SK-N-SH (cell line): ENCODE measurements at regions not wholly inside any gene's neighbourhood (a gene's known extent, or its start where the extent isn't known, plus 50 kb on each side); places are given as distances from the start of the nearest gene placed in this dataset.

ENCODE experiments used
- CTCF ChIA-PET: fragments of 300-600, 350-600 bp; formaldehyde crosslinking; extraction: SDS; loops from one replicate; lab custom pipeline; 2021; lab: Yijun Ruan, JAX
- POLR2A ChIA-PET: fragments of 350-600 bp; sonication (Branson Sonifier 250); formaldehyde crosslinking; extraction: SDS; loops from one replicate; lab custom pipeline; 2020; ENCODE audit warnings: antibody characterized with exemption, inconsistent platforms; lab: Yijun Ruan, JAX
- DNase-seq: peaks from one replicate; pipeline ENCODE4 v3.0.0; 2012
- H2AFZ ChIP-seq: fragments of 200-600 bp; sonication (generic); 2 replicates; pipeline ENCODE4 v1.8.1; 2016; ENCODE audit warnings: antibody characterized with exemption, mild to moderate bottlenecking, low read depth
- H3F3A ChIP-seq: fragments of 200-600 bp; sonication (generic); replicated peaks from 2 replicates; pipeline ENCODE3; 2016; ENCODE audit warnings: antibody characterized with exemption, mild to moderate bottlenecking; ENCODE audit not compliant: insufficient read depth
- H3K27ac ChIP-seq, 2 experiments: fragments of 200-500 bp in 1 of 2; fragments of 200-600 bp in 1 of 2; sonication (Bioruptor generic) in 1 of 2; sonication (generic), shearing (Covaris generic) in 1 of 2; 2 replicates each; pipeline versions ENCODE4 v1.5.1 to v1.6.1; 2014 to 2016; ENCODE audit warnings: low read depth in 2 of 2, inconsistent platforms in 1 of 2, low read length in 1 of 2, mild to moderate bottlenecking in 1 of 2, mixed read lengths in 1 of 2
- H3K27me3 ChIP-seq: fragments of 200-600 bp; sonication (generic), shearing (Covaris generic); 2 replicates; pipeline ENCODE4 v1.6.1; 2016; ENCODE audit warnings: mixed run types; ENCODE audit not compliant: insufficient read depth
- H3K36me3 ChIP-seq, 2 experiments: fragments of 200-500 bp in 1 of 2; fragments of 200-600 bp in 1 of 2; sonication (Bioruptor generic) in 1 of 2; sonication (generic) in 1 of 2; replicated peaks in 1 of 2; 2 replicates each; pipeline versions ENCODE3 to v1.5.1; 2014 to 2016; ENCODE audit warnings: low read length in 1 of 2, mild to moderate bottlenecking in 1 of 2; ENCODE audit not compliant: insufficient read depth in 2 of 2, control insufficient read depth in 1 of 2
- H3K4me1 ChIP-seq, 2 experiments: fragments of 200-500 bp in 1 of 2; fragments of 200-600 bp in 1 of 2; sonication (Bioruptor generic) in 1 of 2; sonication (generic), shearing (Covaris generic) in 1 of 2; 2 replicates each; pipeline versions ENCODE4 v1.5.1 to v1.6.1; 2014 to 2016; ENCODE audit warnings: low read depth in 1 of 2, low read length in 1 of 2, mixed run types in 1 of 2; ENCODE audit not compliant: insufficient read depth in 2 of 2, control insufficient read depth in 1 of 2
- H3K4me2 ChIP-seq: fragments of 200-600 bp; sonication (generic), shearing (Covaris generic); 2 replicates; pipeline ENCODE4 v1.6.1; 2017; ENCODE audit warnings: mixed run types
- H3K4me3 ChIP-seq, 2 experiments: fragments of 200-500 bp in 1 of 2; fragments of 200-600 bp in 1 of 2; sonication (Bioruptor generic) in 1 of 2; sonication (generic), shearing (Covaris generic) in 1 of 2; 2 replicates each; pipeline versions ENCODE4 v1.5.1 to v1.8.1; 2014 to 2016; ENCODE audit warnings: low read depth in 2 of 2, inconsistent platforms in 1 of 2, low read length in 1 of 2, mild to moderate bottlenecking in 1 of 2, mixed read lengths in 1 of 2, moderate library complexity in 1 of 2
- H3K79me2 ChIP-seq: fragments of 200-600 bp; sonication (generic); 2 replicates; pipeline ENCODE4 v1.8.1; 2017; ENCODE audit warnings: mild to moderate bottlenecking; ENCODE audit not compliant: insufficient read depth
- H3K9ac ChIP-seq: fragments of 200-600 bp; sonication (generic); 2 replicates; pipeline ENCODE4 v1.6.1; 2017; ENCODE audit warnings: mixed run types
- H3K9me2 ChIP-seq: fragments of 200-600 bp; sonication (generic); 2 replicates; pipeline ENCODE4 v1.6.1; 2017; ENCODE audit warnings: mixed run types
- H3K9me3 ChIP-seq: fragments of 200-600 bp; sonication (generic); 2 replicates; pipeline ENCODE4 v1.6.1; 2017; ENCODE audit warnings: mixed run types, mild to moderate bottlenecking, moderate library complexity
- H4K20me1 ChIP-seq: fragments of 200-600 bp; sonication (generic); 2 replicates; pipeline ENCODE4 v1.6.1; 2017; ENCODE audit warnings: mild to moderate bottlenecking, mixed run types; ENCODE audit not compliant: insufficient read depth
- CHD2 ChIP-seq: fragments of 150-350 bp; IDR thresholded peaks from 2 replicates; pipeline ENCODE4 v1.6.1; 2018; ENCODE audit warnings: low read length; ENCODE audit not compliant: partially characterized antibody
- ELF1 ChIP-seq: IDR thresholded peaks from 2 replicates; pipeline ENCODE4 v1.4.0; 2012
- FOXJ3 ChIP-seq: sonication (generic); formaldehyde crosslinking; IDR thresholded peaks from 2 replicates; pipeline ENCODE4 v1.5.1; 2020; ENCODE audit warnings: mild to moderate bottlenecking, missing genetic modification reagents
- FOXM1 ChIP-seq: IDR thresholded peaks from 2 replicates; pipeline ENCODE4 v1.4.0; 2012; ENCODE audit warnings: low read depth, mild to moderate bottlenecking
- GABPA ChIP-seq: IDR thresholded peaks from 2 replicates; pipeline ENCODE4 v1.4.0; 2012; ENCODE audit warnings: low read depth, mild to moderate bottlenecking
- GATA2 ChIP-seq: sonication (generic); formaldehyde crosslinking; IDR thresholded peaks from 2 replicates; pipeline ENCODE4 v1.5.0; 2020; ENCODE audit warnings: mild to moderate bottlenecking, missing genetic modification reagents
- JUND ChIP-seq: IDR thresholded peaks from 2 replicates; pipeline ENCODE4 v1.4.0; 2012
- NRF1 ChIP-seq: IDR thresholded peaks from 2 replicates; pipeline ENCODE4 v1.6.1; 2012; ENCODE audit warnings: low read depth, mild to moderate bottlenecking, low read length
- RCOR1 ChIP-seq: fragments of 150-350 bp; IDR thresholded peaks from 2 replicates; pipeline ENCODE4 v1.6.1; 2017; ENCODE audit warnings: antibody characterized with exemption, low read length
- SIN3A ChIP-seq: IDR thresholded peaks from 2 replicates; pipeline ENCODE4 v1.6.1; 2012; ENCODE audit warnings: low read depth, mild to moderate bottlenecking, low read length, moderate library complexity, borderline replicate concordance
- SMC3 ChIP-seq: IDR thresholded peaks from 2 replicates; pipeline ENCODE4 v1.6.1; 2012; ENCODE audit warnings: low read depth, low read length, improper control_type of control experiment
- TEAD4 ChIP-seq: IDR thresholded peaks from 2 replicates; pipeline ENCODE4 v1.4.0; 2012; ENCODE audit warnings: mild to moderate bottlenecking, borderline replicate concordance; ENCODE audit not compliant: insufficient read depth
- YY1 ChIP-seq: IDR thresholded peaks from 2 replicates; pipeline ENCODE4 v1.4.0; 2012; ENCODE audit warnings: low read depth, mild to moderate bottlenecking
- WGBS: methylation state at CpG from one replicate; pipeline ENCODE4 v1.1.6; 2017; ENCODE audit warnings: low lambda C conversion rate; 5-methylcytosine and 5-hydroxymethylcytosine counted together
- TF ChIP-seq, protein P1 (sequence below): fragments of 150-350 bp; IDR thresholded peaks from 2 replicates; pipeline ENCODE4 v1.6.1; 2017; ENCODE audit warnings: antibody characterized with exemption, low read length, low read depth, borderline replicate concordance
- TF ChIP-seq, protein P2 (sequence below): IDR thresholded peaks from 2 replicates; pipeline ENCODE4 v1.4.0; 2012; ENCODE audit warnings: low read depth
- TF ChIP-seq, protein P3 (sequence below): IDR thresholded peaks from 2 replicates; pipeline ENCODE4 v1.6.1; 2012; ENCODE audit warnings: mild to moderate bottlenecking, low read depth, low read length, moderate library complexity
- TF ChIP-seq, protein P4 (sequence below): IDR thresholded peaks from 2 replicates; pipeline ENCODE4; 2012

DNA sequence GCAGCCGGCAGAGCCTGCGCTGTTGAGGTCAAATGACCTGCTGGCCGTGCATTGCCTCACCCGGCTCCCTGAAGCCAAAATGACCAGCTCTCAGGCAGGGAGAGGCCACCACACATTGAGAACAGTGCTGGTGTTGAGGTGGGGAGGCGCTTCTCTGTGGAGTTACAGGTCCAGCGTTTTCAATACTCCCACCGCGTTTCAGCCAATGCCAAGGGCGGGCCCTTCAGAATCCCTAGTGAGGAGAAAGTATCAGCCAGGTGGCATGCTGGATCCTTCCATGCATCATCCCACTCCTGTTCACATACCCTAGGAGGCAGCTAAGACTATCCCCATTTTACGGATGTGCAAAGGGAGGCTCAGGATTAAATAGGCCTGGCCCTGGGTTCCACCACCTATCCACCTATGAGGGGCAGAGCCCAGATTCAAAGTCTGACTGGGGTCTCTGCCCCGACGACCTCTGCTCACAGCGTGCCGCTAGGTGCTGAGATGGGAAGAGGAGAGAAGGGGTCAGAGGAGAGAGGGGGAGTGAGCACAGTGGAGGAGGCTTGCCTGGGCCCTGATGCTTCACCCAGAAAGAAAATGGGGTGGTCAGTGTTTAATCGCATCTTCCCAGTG is 137.6 kb upstream of the ID2 start:
- CTCF ChIA-PET: interaction anchor here (0.6 to 1.9 kb wide), 8 partner anchors 11 to 1117 kb away, joined by 3 to 6 read pairs (median 4); no protein-coding TSS in a partner anchor
- peaks cover 3% of the 10 kb centered on the region for H3F3A ChIP-seq
- TF ChIP-seq ELF1 (no peak), YY1 (no peak), GATA2 (no peak), CHD2 (no peak), GABPA (no peak)
- TF ChIP-seq, protein P1, sequence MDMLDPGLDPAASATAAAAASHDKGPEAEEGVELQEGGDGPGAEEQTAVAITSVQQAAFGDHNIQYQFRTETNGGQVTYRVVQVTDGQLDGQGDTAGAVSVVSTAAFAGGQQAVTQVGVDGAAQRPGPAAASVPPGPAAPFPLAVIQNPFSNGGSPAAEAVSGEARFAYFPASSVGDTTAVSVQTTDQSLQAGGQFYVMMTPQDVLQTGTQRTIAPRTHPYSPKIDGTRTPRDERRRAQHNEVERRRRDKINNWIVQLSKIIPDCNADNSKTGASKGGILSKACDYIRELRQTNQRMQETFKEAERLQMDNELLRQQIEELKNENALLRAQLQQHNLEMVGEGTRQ: no peak
- TF ChIP-seq, protein P2, sequence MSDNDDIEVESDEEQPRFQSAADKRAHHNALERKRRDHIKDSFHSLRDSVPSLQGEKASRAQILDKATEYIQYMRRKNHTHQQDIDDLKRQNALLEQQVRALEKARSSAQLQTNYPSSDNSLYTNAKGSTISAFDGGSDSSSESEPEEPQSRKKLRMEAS: no peak
- TF ChIP-seq, all 33 proteins: peak for 0
- H3K9me2 ChIP-seq: no peaks in the 10 kb centered on the region
- no peaks in the 10 kb centered on the region for H3K79me2 ChIP-seq
- POLR2A ChIA-PET: interaction anchor here (1.4 to 11.0 kb wide), 2 partner anchors 16 to 135 kb away, joined by 4 to 154 read pairs; partner anchors contain the start of gene ID2
- H3K36me3 ChIP-seq: no peaks in the 10 kb centered on the region
- H3K9ac ChIP-seq: no peak overlapping the region
- 87% methylated on average over 12 of the region's 15 CpGs for WGBS
- H3K4me2 ChIP-seq: peak overlapping the region; percentile 42; the same call in 1 of the 2 replicates
- no peaks in the 10 kb centered on the region for H3K27me3 ChIP-seq
- H4K20me1 ChIP-seq: no peaks in the 10 kb centered on the region
- peak overlapping the region; percentile 17 to 96; a peak in 3 of 4 replicates for H3K27ac ChIP-seq
- H3K4me3 ChIP-seq: no peak overlapping the region
- no peaks in the 10 kb centered on the region for H3K9me3 ChIP-seq
- DNase-seq: no peak
- peaks cover 17 to 62% of the 10 kb centered on the region in 2 experiments; a peak in 3 of 4 replicates for H3K4me1 ChIP-seq
- H2AFZ ChIP-seq: no peak overlapping the region

DNA sequence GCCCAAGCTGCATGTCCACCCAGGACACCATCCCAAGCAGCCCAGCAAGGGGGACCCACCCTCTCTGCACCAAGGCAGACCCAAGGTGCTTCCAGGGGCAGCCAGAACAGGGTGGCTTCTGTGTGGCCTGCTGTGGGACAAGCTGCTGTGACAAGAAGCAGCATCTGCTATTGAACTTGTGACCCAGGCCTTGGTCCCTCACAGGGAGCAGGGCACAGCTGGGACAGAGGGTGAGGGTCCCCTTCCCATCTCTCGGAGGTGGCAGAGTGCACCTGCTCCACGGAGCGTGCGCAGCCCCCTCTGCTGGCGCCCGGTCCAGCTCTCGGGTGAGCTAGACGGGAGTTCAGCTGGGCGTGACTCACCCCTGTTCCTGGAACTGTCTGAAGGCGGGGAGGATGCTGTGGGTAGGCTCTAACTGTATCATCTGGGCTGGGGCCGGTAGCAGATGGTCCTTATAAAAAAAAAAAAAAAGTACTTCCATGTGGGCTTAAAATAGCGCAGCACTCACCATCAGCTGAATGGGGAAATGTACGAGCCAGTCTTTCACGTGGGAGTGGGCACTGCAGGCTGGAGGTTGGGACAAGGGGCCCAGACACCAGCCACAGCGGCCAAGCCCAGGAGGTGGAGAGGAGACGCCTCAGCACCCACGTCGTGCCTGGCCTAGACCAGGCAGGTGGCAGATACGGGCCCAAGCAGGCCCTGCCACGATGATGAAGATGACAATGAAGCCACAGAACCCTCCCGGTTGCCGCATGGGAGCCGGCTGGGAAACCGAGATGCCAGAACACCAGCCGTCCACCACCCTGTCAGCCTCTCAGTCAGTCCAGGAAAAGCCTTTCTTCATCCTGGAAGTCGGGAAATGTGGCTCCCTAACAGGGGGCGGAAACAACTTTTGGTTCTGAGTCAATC is 136.8 kb upstream of the ID2 start:
- H3K36me3 ChIP-seq: no peaks in the 10 kb centered on the region
- H3K4me1 ChIP-seq: peaks cover 17 to 55% of the 10 kb centered on the region in 2 experiments; a peak in 3 of 4 replicates
- 54% methylated on average over 27 of the region's 27 CpGs for WGBS
- ChIA-PET POLR2A (interaction anchor here (1.4 to 11.0 kb wide), 2 partner anchors 16 to 135 kb away, joined by 4 to 154 read pairs; partner anchors contain the start of gene ID2), CTCF (interaction anchor here (0.7 to 1.9 kb wide), 7 partner anchors 9 to 1118 kb away, joined by 3 to 6 read pairs (median 3); no protein-coding TSS in a partner anchor)
- no peaks in the 10 kb centered on the region for H3K9me2 ChIP-seq
- no peak overlapping the region for H3K9ac ChIP-seq
- no peaks in the 10 kb centered on the region for H3K27me3 ChIP-seq
- H3K79me2 ChIP-seq: no peaks in the 10 kb centered on the region
- H3K4me2 ChIP-seq: no peak overlapping the region
- no peak overlapping the region for H2AFZ ChIP-seq
- H3F3A ChIP-seq: peaks cover 3% of the 10 kb centered on the region
- H4K20me1 ChIP-seq: no peaks in the 10 kb centered on the region
- DNase-seq: peak; percentile 83
- H3K4me3 ChIP-seq: no peak overlapping the region
- peak overlapping the region in 1 of 2 experiments; percentile 96; a peak in 2 of 4 replicates for H3K27ac ChIP-seq
- no peaks in the 10 kb centered on the region for H3K9me3 ChIP-seq
- TF ChIP-seq, protein P2: peak; percentile 59
- TF ChIP-seq JUND (peak; percentile 84; the same call in 1 of the 2 replicates), NRF1 (no peak), TEAD4 (no peak), ELF1 (no peak), RCOR1 (peak; percentile 35; the same call in 1 of the 2 replicates), SIN3A (peak; percentile 58; the same call in 1 of the 2 replicates), FOXJ3 (no peak), SMC3 (peak; percentile 48), FOXM1 (no peak)
- TF ChIP-seq, protein P3, sequence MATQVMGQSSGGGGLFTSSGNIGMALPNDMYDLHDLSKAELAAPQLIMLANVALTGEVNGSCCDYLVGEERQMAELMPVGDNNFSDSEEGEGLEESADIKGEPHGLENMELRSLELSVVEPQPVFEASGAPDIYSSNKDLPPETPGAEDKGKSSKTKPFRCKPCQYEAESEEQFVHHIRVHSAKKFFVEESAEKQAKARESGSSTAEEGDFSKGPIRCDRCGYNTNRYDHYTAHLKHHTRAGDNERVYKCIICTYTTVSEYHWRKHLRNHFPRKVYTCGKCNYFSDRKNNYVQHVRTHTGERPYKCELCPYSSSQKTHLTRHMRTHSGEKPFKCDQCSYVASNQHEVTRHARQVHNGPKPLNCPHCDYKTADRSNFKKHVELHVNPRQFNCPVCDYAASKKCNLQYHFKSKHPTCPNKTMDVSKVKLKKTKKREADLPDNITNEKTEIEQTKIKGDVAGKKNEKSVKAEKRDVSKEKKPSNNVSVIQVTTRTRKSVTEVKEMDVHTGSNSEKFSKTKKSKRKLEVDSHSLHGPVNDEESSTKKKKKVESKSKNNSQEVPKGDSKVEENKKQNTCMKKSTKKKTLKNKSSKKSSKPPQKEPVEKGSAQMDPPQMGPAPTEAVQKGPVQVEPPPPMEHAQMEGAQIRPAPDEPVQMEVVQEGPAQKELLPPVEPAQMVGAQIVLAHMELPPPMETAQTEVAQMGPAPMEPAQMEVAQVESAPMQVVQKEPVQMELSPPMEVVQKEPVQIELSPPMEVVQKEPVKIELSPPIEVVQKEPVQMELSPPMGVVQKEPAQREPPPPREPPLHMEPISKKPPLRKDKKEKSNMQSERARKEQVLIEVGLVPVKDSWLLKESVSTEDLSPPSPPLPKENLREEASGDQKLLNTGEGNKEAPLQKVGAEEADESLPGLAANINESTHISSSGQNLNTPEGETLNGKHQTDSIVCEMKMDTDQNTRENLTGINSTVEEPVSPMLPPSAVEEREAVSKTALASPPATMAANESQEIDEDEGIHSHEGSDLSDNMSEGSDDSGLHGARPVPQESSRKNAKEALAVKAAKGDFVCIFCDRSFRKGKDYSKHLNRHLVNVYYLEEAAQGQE: peak; percentile 11; the same call in 1 of the 2 replicates
- TF ChIP-seq, protein P1: no peak
- TF ChIP-seq, protein P4, sequence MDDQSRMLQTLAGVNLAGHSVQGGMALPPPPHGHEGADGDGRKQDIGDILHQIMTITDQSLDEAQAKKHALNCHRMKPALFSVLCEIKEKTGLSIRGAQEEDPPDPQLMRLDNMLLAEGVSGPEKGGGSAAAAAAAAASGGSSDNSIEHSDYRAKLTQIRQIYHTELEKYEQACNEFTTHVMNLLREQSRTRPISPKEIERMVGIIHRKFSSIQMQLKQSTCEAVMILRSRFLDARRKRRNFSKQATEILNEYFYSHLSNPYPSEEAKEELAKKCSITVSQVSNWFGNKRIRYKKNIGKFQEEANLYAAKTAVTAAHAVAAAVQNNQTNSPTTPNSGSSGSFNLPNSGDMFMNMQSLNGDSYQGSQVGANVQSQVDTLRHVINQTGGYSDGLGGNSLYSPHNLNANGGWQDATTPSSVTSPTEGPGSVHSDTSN: peak; percentile 54
